GM21515 (cell line): ENCODE measurements at regions not wholly inside any gene's neighbourhood (a gene's known extent, or its start where the extent isn't known, plus 50 kb on each side); places are given as distances from the start of the nearest gene placed in this dataset.

Experiments used
- ATAC-seq: cut with Tn5 transposase; IDR thresholded peaks from one replicate; pipeline ENCODE4 v1.9.1; 2021; ENCODE audit not compliant: unreplicated experiment

- ATAC-seq = no peak
These were observed 163.3 kb upstream of the PRKCQ start for GRCh38 chr10:6743291-6743849.

- ATAC-seq = no peak
These were observed 161.5 kb upstream of the PRKCQ start for GRCh38 chr10:6741541-6741941.

- ATAC-seq = no peak
These were observed 159.6 kb upstream of the PRKCQ start for GRCh38 chr10:6739530-6740174.

- no peak for ATAC-seq
These were observed 158.2 kb upstream of the PRKCQ start for GRCh38 chr10:6738112-6738768.

GRCh38 chr10:6737758-6738111 is 157.7 kb upstream of the PRKCQ start:
- no peak for ATAC-seq

GRCh38 chr10:6737080-6737641 is 157.1 kb upstream of the PRKCQ start:
- no peak for ATAC-seq

- no peak for ATAC-seq
These were observed 154.2 kb upstream of the PRKCQ start for GRCh38 chr10:6734286-6734685.

GRCh38 chr10:6729861-6730344 is 149.8 kb upstream of the PRKCQ start:
- ATAC-seq = no peak

GRCh38 chr10:6729071-6729774 is 149.1 kb upstream of the PRKCQ start:
- no peak for ATAC-seq

- no peak for ATAC-seq
These were observed 146.8 kb upstream of the PRKCQ start for GRCh38 chr10:6726924-6727323.

- no peak for ATAC-seq
These were observed 142.5 kb upstream of the PRKCQ start for GRCh38 chr10:6722616-6723004.

- ATAC-seq = no peak
These were observed 142.0 kb upstream of the PRKCQ start for GRCh38 chr10:6721964-6722615.

- ATAC-seq = no peak
These were observed 141.4 kb upstream of the PRKCQ start for GRCh38 chr10:6721480-6721879.

- no peak for ATAC-seq
These were observed 139.5 kb upstream of the PRKCQ start for GRCh38 chr10:6719561-6719960.

- no peak for ATAC-seq
These were observed 138.5 kb upstream of the PRKCQ start for GRCh38 chr10:6718550-6718949.

- ATAC-seq = no peak
These were observed 136.4 kb upstream of the PRKCQ start for GRCh38 chr10:6716516-6716915.

GRCh38 chr10:6713716-6714115 is 133.6 kb upstream of the PRKCQ start:
- no peak for ATAC-seq

- ATAC-seq = no peak
These were observed 133.0 kb upstream of the PRKCQ start for GRCh38 chr10:6713120-6713519.

- ATAC-seq = no peak
These were observed 131.8 kb upstream of the PRKCQ start for GRCh38 chr10:6711881-6712280.

- ATAC-seq = no peak
These were observed 131.3 kb upstream of the PRKCQ start for GRCh38 chr10:6711408-6711841.

- no peak for ATAC-seq
These were observed 127.3 kb upstream of the PRKCQ start for GRCh38 chr10:6707352-6707751.
